Amygdala (tissue), 56 donors: ENCODE measurements at regions not wholly inside any gene's neighbourhood (a gene's known extent, or its start where the extent isn't known, plus 50 kb on each side); places are given as distances from the start of the nearest gene placed in this dataset.
"Not testable (repeated sequence)": the region's sequence is repeated elsewhere in the genome, so short reads cannot be mapped to it uniquely, and the experiment has no call there.

Experiments
- DNase-seq, 56 donors: peaks; one replicate each; lab custom pipeline; 2025; lab: John Stamatoyannopoulos, UW

- no peak for DNase-seq
These were observed 103.7 kb upstream of the MTHFD1L start for GRCh38 chr6:150761771-150762170.

- no peak for DNase-seq
These were observed 101.0 kb upstream of the MTHFD1L start for GRCh38 chr6:150764334-150765066.

- no peak for DNase-seq
These were observed 100.3 kb upstream of the MTHFD1L start for GRCh38 chr6:150765067-150765764.

GRCh38 chr6:150766201-150766997 lies 99.1 kb upstream of the MTHFD1L start:
- peak in 2 of 56 donors; percentile 2 to 33 for DNase-seq

GRCh38 chr6:150767161-150767560 lies 98.3 kb upstream of the MTHFD1L start:
- DNase-seq: no peak

GRCh38 chr6:150767571-150768018 lies 97.9 kb upstream of the MTHFD1L start:
- DNase-seq: peak in 1 of 56 donors; percentile 4

- no peak for DNase-seq
These were observed 94.9 kb upstream of the MTHFD1L start for GRCh38 chr6:150770637-150771036.

- no peak for DNase-seq
These were observed 91.5 kb upstream of the MTHFD1L start for GRCh38 chr6:150773969-150774368.

- no peak for DNase-seq
These were observed 89.9 kb upstream of the MTHFD1L start for GRCh38 chr6:150775415-150776203.

GRCh38 chr6:150777736-150778135 lies 87.8 kb upstream of the MTHFD1L start:
- DNase-seq: no peak

- DNase-seq: no peak
These were observed 81.7 kb upstream of the MTHFD1L start for GRCh38 chr6:150783813-150784212.

- DNase-seq: no peak
These were observed 78.1 kb upstream of the MTHFD1L start for GRCh38 chr6:150787429-150787828.

- DNase-seq: no peak
These were observed 77.4 kb upstream of the MTHFD1L start for GRCh38 chr6:150788089-150788488.

- DNase-seq: not testable (repeated sequence)
These were observed 75.6 kb upstream of the MTHFD1L start for GRCh38 chr6:150789906-150790305.

- DNase-seq: no peak
These were observed 73.8 kb upstream of the MTHFD1L start for GRCh38 chr6:150791717-150792116.

GRCh38 chr6:150797949-150798348 lies 67.6 kb upstream of the MTHFD1L start:
- DNase-seq: no peak

- no peak for DNase-seq
These were observed 66.2 kb upstream of the MTHFD1L start for GRCh38 chr6:150799276-150799805.

GRCh38 chr6:150800674-150801314 lies 64.7 kb upstream of the MTHFD1L start:
- no peak for DNase-seq

GRCh38 chr6:150806790-150807189 lies 58.7 kb upstream of the MTHFD1L start:
- DNase-seq: no peak
